ENCODE measurements at regions not wholly inside any gene's neighbourhood (a gene's known extent, or its start where the extent isn't known, plus 50 kb on each side); places are given as distances from the start of the nearest gene placed in this dataset.

GRCh38 chr4:129346036-129346435 is 250.1 kb downstream of the C4orf33 start:
- no peak for TF ChIP-seq SPI1 (IDR thresholded peaks at IDR 0.05; ENCODE audit: low read depth, low read length)
- TF ChIP-seq TAF1 (IDR thresholded peaks at IDR 0.05; ENCODE audit: low read depth, low read length): no peak

Measured in GM12891 (cell line).